ENCODE measurements at regions not wholly inside any gene's neighbourhood (a gene's known extent, or its start where the extent isn't known, plus 50 kb on each side); places are given as distances from the start of the nearest gene placed in this dataset.

DNA sequence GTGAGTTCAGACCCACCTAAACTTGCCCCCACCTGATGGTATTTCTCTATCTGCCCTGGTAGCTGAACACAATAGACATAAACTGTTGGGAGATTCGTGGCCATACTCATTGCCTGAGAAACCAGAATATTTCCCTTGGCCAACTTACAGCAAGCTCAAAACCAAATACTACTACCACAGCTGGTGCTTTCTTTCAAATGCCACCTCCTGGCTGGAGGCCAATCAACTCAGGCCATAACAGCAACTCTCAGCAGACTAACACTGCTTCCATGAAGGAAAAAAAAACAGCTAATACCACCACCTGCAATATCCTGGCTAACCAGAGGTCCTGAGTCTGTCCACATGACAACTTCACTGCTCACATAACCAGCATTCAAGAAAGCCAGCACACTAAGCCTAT is 373.1 kb downstream of the CMPK2 start:
- in situ Hi-C loops (cut with MboI; ENCODE audit: low pct_unique_long_range_greater_than_20kb, low sequenced_read_pairs, unreplicated experiment) = no loop called here
- no peak for DNase-seq (ENCODE audit: low spot score)
- no peak for TF ChIP-seq CTCF (IDR thresholded peaks at IDR 0.05; ENCODE audit: extremely low read depth, insufficient read depth, missing control alignments)

DNA sequence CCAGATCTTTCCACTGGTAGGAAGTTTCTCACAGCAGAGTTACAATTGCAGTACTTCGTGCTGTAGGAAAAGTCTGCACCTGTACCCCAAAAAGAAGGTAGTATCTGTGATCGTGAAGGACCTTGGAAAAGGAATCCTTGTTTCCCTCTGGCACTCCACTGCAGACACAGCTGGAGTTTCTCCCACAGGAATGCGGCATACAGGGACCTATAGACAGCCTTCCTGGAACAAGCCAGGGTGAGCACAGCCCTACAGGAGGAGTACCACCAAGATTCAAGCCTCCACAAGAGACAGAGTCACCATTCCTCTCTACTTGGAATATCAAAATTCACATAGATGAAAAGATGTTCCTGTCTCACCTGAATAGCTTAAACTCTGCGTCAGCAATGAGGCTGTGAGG is 372.4 kb downstream of the CMPK2 start:
- TF ChIP-seq CTCF (IDR thresholded peaks at IDR 0.05; ENCODE audit: extremely low read depth, insufficient read depth, missing control alignments) = no peak
- in situ Hi-C loops (cut with MboI; ENCODE audit: low pct_unique_long_range_greater_than_20kb, low sequenced_read_pairs, unreplicated experiment) = no loop called here
- no peak for DNase-seq (ENCODE audit: low spot score)

DNA sequence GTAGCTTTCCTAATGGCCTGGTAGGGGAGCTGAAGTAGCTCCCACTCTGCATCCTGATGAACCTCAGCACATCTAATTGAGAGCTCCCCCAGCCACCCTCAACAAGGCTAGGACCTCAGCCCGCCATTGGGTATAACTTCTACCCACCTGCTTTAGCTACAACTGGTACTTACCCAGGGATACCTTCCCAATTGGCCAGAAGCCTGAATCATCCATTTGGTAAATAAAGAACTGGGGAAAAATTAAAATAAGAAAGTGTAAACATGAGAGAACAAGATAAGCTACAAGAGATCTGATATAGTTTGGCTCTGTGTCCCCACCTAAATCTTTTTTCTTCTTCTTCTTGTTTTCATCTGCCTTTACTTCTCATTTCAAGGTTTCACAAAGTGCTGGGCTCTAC is 372.0 kb downstream of the CMPK2 start:
- TF ChIP-seq CTCF (IDR thresholded peaks at IDR 0.05; ENCODE audit: extremely low read depth, insufficient read depth, missing control alignments) = no peak
- in situ Hi-C loops (cut with MboI; ENCODE audit: low pct_unique_long_range_greater_than_20kb, low sequenced_read_pairs, unreplicated experiment) = no loop called here
- DNase-seq (ENCODE audit: low spot score) = no peak

DNA sequence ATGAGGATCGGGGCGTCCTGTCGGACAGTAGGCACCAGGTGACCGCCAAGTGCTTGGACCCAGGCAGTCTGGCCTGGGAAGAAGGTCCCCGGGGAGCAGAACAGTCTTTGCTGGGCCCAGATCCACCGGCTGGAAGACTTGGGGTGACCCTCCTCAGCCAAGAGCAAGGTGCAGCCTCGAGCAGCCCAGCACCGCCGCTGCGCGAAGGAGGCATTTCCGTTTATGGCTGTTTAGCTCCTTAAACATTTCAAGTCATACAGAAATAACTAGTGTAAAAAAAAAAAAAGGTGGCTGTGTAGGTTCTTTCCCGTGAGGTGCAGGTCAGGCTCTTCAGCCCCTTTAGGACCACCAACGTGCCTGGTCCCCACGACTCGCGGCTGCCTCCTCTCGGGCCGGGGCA is 370.2 kb downstream of the CMPK2 start:
- no peak for DNase-seq (ENCODE audit: low spot score)
- in situ Hi-C loops (cut with MboI; ENCODE audit: low pct_unique_long_range_greater_than_20kb, low sequenced_read_pairs, unreplicated experiment) = no loop called here
- no peak for TF ChIP-seq CTCF (IDR thresholded peaks at IDR 0.05; ENCODE audit: extremely low read depth, insufficient read depth, missing control alignments)

GRCh38 chr2:6496376-6496775 is 369.3 kb downstream of the CMPK2 start:
- DNase-seq (ENCODE audit: low spot score) = no peak
- in situ Hi-C loops (cut with MboI; ENCODE audit: low pct_unique_long_range_greater_than_20kb, low sequenced_read_pairs, unreplicated experiment) = no loop called here
- no peak for TF ChIP-seq CTCF (IDR thresholded peaks at IDR 0.05; ENCODE audit: extremely low read depth, insufficient read depth, missing control alignments)

DNA sequence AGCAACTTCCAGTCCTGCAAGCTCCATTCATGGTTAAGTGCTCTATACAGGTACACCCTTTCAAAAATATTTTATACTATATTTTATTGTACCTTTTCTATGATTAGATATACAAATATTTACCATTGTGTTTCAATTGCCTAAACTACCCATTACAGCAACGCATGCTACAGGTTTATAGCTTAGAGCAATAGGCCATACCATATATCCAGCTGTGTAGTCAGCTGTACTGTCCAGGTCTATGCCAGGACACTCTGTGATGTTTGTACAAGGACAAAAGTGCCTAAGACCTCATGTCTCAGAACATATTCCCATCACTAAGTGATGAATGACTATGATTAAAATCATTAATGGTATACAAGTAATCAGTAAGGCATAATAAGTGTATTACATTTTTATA is 368.7 kb downstream of the CMPK2 start:
- no peak for TF ChIP-seq CTCF (IDR thresholded peaks at IDR 0.05; ENCODE audit: extremely low read depth, insufficient read depth, missing control alignments)
- in situ Hi-C loops (cut with MboI; ENCODE audit: low pct_unique_long_range_greater_than_20kb, low sequenced_read_pairs, unreplicated experiment) = no loop called here

DNA sequence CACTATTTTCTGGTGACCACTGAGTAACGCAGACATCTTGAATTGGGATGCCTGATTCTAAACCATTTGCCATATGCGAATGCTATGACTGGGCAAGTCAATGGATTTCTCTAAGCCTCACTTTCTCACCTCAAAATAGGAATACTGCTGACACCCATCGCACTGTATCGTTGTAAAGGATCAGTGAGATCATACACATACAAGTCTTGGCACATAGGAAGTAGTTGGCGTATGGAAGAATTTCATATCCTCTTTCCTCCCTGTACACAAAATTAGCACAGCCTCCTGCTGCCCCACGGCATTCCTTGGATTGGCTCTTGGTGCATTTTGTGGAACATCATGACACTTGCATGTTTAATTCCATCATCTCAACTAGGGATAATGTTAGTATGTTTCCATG is 366.9 kb downstream of the CMPK2 start:
- TF ChIP-seq CTCF (IDR thresholded peaks at IDR 0.05; ENCODE audit: extremely low read depth, insufficient read depth, missing control alignments) = no peak
- no peak for DNase-seq (ENCODE audit: low spot score)
- in situ Hi-C loops (cut with MboI; ENCODE audit: low pct_unique_long_range_greater_than_20kb, low sequenced_read_pairs, unreplicated experiment) = no loop called here

More for the DNA sequence above, 368.7 kb downstream of the CMPK2 start:
- DNase-seq (ENCODE audit: low spot score) = no peak

Data from GM13977 (cell line).